ENCODE measurements at regions not wholly inside any gene's neighbourhood (a gene's known extent, or its start where the extent isn't known, plus 50 kb on each side); places are given as distances from the start of the nearest gene placed in this dataset.

GRCh38 chr9:2263665-2264064, 248.5 kb downstream of the SMARCA2 start:
- no peak for TF ChIP-seq POLR2A (IDR thresholded peaks at IDR 0.05; ENCODE audit: low read depth, low read length)
- no peak for TF ChIP-seq TAF1 (IDR thresholded peaks at IDR 0.05; ENCODE audit: borderline replicate concordance, low read depth, low read length)
